K562 (cell line): ENCODE measurements at regions not wholly inside any gene's neighbourhood (a gene's known extent, or its start where the extent isn't known, plus 50 kb on each side); places are given as distances from the start of the nearest gene placed in this dataset.

Experiments
- CEBPB ChIP-seq: fragments of 450-650 bp; IDR thresholded peaks from 2 replicates; pipeline ENCODE4 v1.6.1; 2016; ENCODE audit warnings: missing genetic modification characterization, missing compliant biosample characterization
- CEBPZ ChIP-seq: fragments of 150-350 bp; IDR thresholded peaks from 2 replicates; pipeline ENCODE4 v1.6.1; 2014; ENCODE audit warnings: low read depth, mild to moderate bottlenecking, low read length, borderline replicate concordance
- HMGN3 ChIP-seq: IDR thresholded peaks from 2 replicates; pipeline ENCODE4 v1.6.1; 2011; ENCODE audit warnings: borderline replicate concordance, low read depth, mild to moderate bottlenecking, mixed read lengths, low read length; ENCODE audit not compliant: insufficient read length; ENCODE audit errors: extremely low read depth
- HSF4 ChIP-seq: fragments of 250-450 bp; sonication (Bioruptor Pico); IDR thresholded peaks from 2 replicates; pipeline ENCODE4 v2.1.2; 2022; ENCODE audit warnings: mild to moderate bottlenecking, moderate library complexity, borderline replicate concordance
- MLLT1 ChIP-seq, 2 experiments: fragments of 450-650 bp; IDR thresholded peaks; 2 replicates each; pipeline ENCODE4 v1.6.1; 2016
- POLR2A ChIP-seq: fragments of 450-650 bp; conservative IDR thresholded peaks from 2 replicates; pipeline ENCODE4 v1.6.1; 2016
- PURB ChIP-seq: sonication (generic); formaldehyde crosslinking; IDR thresholded peaks from 2 replicates; pipeline ENCODE4 v1.9.0; 2021; ENCODE audit warnings: low read depth, mild to moderate bottlenecking, missing genetic modification reagents
- ZNF224 ChIP-seq: sonication (generic); formaldehyde crosslinking; IDR thresholded peaks from 2 replicates; pipeline ENCODE4 v1.8.0; 2022; ENCODE audit warnings: mild to moderate bottlenecking, missing genetic modification reagents
- ZNF717 ChIP-seq: fragments of 250-450 bp; sonication (Bioruptor Pico); IDR thresholded peaks from 2 replicates; pipeline ENCODE4 v1.5.0; 2021

- TF ChIP-seq ZNF224 (CRISPR knock-in tag): no peak
- no peak for TF ChIP-seq HSF4 (CRISPR knock-in tag)
- TF ChIP-seq MLLT1 (IDR thresholded peaks at IDR 0.05): no peak
- TF ChIP-seq CEBPB (tag): no peak
- no peak for TF ChIP-seq PURB (CRISPR knock-in tag)
- TF ChIP-seq ZNF717 (CRISPR knock-in tag): no peak
- no peak for TF ChIP-seq POLR2A
- no peak for TF ChIP-seq CEBPZ
- TF ChIP-seq HMGN3: no peak
Measured at GRCh38 chr16:64532117-64532516, 589.7 kb downstream of the CDH11 start (continued).
